ENCODE measurements at regions not wholly inside any gene's neighbourhood (a gene's known extent, or its start where the extent isn't known, plus 50 kb on each side); places are given as distances from the start of the nearest gene placed in this dataset.

DNA sequence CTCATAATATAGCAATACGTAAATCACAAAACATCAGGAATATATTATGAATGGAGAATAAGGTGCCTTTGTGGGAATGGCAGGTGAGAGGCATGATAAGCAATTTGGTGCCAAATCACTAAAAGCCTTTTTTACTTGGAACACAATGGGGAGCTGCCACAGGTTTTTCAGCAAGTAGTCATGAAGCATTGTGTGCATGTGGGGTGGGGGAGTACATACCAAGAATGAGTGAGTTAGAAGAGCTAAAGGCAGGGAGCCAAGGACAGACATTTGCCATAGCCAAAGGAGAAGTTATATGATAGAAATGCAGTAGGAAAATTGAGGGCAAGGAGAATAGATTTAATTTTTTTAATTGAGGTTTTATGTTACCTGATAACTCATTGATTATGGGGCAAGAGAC lies 445.0 kb upstream of the SMC2 start:
- no peak for DNase-seq

- no peak for DNase-seq
Observed at GRCh38 chr9:103658156-103658555, 436.0 kb upstream of the SMC2 start.

- no peak for DNase-seq
Observed at GRCh38 chr9:103660830-103661229, 433.3 kb upstream of the SMC2 start.

- no peak for DNase-seq
Observed at GRCh38 chr9:103661663-103662062, 432.4 kb upstream of the SMC2 start.

DNA sequence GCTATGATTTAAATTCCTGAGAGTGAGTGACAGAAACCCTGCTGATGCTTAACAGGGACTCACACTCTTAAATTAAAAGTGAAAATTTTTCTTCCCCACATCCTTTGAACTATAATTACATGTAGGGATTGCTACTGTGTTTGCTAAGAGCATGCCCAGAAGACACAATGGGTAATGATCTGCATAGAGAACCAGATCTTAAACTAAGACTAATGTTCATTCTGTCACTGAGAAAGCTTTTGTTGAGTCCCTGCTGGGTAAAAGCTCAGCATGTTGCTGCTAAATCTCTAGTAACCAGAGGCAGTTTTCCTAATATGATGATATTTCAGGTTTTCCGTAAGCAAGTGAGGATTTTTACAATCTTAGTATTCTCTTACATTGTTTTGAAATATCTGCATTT lies 424.8 kb upstream of the SMC2 start:
- DNase-seq: no peak

- no peak for DNase-seq
Observed at GRCh38 chr9:103674271-103674670, 419.8 kb upstream of the SMC2 start.

GRCh38 chr9:103680581-103680980 lies 413.5 kb upstream of the SMC2 start:
- no peak for DNase-seq

DNA sequence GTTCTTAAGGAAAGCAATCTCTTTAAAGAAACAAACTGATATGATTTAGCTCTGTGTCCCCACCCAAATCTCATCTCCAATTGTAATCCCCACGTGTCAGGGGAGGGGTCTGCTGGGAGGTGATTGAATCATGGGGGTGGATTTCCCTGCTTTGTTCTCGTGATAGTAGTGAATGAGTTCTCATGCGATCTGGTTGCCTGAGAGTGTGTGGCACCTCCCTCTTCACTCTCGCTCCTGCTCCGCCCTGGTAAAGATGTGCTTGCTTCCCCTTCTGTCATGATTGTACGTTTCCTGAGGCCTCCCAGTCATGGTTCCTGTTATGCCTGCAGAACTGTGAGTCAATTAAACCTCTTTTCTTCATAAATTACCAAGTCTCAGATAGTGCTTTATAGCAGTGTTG lies 412.7 kb upstream of the SMC2 start:
- no peak for DNase-seq

- DNase-seq: no peak
Observed at GRCh38 chr9:103700195-103700962, 393.7 kb upstream of the SMC2 start.

GRCh38 chr9:103702572-103702971 lies 391.5 kb upstream of the SMC2 start:
- DNase-seq: no peak

DNA sequence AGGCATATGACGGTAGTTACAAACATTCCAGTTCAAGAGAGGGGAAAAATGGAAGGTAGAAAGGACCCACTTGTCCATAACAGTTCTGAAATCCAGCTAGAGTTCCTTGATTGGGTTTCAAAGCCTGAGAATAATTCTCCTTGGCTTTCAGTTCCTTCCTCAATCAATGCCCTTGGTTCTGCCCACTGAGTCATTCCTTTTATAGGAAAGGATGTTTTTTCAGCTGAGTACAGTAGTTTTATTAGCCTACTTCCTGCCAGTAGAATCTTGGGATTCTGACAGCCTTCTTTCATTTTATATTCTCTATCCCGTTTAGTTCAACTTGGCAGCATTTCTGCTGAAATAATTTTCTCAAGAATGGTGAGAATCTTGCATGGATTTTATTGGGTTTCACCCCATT lies 386.9 kb upstream of the SMC2 start:
- DNase-seq: no peak

DNA sequence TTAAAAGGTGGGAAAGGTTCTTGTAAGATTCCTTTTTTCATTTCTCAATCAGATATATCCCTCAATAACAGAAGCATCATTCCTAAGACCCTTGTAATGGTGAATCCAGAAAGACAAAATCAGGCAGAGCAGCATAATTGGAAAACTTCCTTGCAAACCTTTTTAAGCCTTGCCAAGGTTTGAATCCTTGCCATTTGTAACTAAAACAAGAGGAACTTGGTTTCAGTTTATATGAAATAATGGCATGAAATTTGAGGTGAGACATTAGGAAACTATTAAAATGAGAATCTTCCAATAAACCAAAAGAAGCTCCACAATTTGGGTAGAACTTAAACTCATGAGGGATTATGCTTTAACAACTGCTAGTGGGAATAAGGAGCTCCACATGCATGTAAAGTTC lies 384.7 kb upstream of the SMC2 start:
- no peak for DNase-seq

DNA sequence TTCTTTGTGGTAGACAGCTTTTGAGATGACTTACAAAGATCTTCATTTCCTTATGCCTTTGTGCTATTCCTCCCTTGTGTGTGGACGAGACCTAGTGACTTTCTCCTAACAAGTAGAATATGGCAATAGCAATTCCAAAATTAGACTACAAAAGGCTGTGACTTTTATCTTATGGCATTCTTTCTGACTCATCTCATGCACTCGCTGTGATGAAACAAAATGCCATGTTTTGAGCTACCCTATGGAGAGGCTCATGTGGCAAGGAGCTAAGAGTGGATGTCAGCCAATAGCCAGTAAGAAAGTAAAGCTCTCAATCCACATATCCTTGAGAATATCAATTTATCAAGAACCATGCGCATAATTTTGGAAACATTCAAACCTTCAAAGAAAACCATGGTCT lies 380.5 kb upstream of the SMC2 start:
- DNase-seq: no peak

DNA sequence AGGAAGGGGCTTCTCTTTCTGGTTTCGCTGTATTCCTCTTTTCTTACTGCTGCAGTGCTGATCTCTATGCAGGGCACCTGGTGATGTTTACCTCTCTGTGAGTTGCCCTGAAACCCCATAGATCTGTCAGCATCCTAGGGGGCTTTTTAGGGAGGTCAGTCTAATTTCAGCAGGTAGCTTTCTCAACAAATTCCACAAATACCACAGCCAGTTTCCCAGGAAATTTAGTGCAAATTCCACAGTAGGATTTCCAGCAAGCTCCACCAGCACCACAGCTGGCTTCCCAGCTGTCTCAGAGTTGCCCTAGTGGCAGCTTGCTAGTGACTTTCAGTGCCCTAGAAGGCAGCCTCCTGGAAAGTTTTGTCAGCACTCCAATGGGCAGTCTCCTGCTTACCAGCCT lies 379.1 kb upstream of the SMC2 start:
- DNase-seq: no peak

- DNase-seq: no peak
Observed at GRCh38 chr9:103721056-103721455, 373.1 kb upstream of the SMC2 start.

DNA sequence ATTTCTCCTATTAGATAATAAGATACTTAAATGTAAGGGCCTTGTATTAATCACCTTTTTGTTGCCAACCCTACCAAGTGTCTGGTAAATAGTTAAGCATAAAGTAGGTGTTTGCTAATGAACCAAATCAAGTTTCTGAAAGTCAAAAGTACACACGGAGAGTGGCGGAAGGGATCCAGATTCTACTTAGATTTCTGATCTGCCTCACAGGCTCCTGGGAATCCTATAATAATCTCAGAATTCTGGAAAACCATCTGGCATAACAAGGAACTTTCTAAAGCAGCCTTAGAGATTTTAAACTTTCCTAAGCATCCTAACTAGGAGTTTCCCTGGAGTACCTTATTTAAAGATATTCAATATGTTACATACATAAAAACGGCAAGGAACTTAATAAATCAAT lies 363.2 kb upstream of the SMC2 start:
- no peak for DNase-seq

DNA sequence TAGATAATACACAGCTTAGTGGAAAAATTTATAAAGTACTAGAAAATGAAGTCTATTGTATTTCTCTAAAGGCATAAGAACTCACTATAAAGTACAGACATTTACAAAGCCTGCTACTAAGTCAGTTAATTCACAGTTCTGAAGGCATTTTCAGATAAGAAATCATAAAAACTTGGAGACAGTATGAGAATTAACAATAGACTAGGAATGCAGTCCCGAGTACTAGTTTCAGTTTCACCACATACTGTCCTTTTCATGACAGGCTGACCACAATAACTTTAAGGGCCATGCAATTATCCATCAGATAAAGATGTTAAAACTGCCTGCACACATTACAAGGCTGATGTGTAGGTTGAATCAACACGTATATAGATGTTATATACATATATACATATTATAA lies 362.6 kb upstream of the SMC2 start:
- DNase-seq: no peak

GRCh38 chr9:103734471-103734870 lies 359.6 kb upstream of the SMC2 start:
- DNase-seq: no peak

DNA sequence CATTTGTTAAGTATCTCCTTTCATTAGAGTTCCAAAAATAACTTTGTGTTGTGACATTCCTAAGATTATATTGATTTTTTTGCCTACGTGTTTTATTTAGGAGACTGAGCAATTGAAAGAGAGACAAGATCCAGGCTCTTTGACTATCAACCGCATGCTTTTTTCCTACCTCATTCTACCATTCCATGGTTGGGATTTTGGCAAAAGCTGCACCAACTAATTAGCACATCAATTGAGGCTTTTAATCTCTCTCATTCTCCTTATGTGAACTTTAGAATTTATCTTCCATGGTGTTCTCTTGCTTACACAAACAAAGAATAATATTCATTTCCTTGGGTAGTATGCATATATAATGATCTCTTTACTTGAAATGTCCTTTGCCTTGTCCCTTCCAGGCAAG lies 338.7 kb upstream of the SMC2 start:
- no peak for DNase-seq

DNA sequence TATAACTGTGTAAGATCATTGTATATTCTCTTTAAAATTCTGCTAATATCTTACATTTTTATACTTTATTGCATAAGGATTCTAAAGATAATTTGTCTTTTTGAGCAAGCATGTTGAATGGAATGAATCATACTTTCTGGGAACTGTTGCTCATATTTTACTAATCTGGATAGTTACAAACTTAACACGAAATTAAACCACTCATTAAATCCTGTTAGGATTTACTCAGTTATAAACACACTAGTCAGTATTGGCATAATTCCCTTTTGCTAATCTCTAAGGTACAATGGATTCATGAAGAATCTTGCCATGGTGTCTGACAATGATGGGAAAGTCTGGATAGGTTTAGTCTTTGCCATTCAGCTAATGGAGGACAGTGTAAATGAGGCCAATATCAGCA lies 338.1 kb upstream of the SMC2 start:
- DNase-seq: no peak

GRCh38 chr9:103757062-103757461 lies 337.0 kb upstream of the SMC2 start:
- DNase-seq: no peak

DNA sequence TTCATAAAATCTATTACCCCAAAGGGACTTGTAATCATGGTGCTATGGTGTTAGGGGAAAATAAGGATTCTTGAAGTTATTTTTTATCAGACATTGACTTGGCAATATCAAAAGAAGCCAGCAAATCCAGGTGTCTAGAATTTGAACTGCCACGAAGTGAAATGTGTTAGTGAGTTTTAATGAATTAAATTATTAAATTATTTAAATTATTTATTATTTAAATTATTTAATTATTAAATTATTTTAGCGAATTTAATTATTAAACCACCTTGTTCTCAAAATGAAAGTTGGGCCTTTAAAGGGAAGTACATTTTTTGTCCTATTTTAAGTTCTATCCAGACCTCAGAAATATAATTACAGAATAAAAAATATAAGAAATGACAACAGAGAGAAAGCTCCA lies 332.6 kb upstream of the SMC2 start:
- no peak for DNase-seq

DNA sequence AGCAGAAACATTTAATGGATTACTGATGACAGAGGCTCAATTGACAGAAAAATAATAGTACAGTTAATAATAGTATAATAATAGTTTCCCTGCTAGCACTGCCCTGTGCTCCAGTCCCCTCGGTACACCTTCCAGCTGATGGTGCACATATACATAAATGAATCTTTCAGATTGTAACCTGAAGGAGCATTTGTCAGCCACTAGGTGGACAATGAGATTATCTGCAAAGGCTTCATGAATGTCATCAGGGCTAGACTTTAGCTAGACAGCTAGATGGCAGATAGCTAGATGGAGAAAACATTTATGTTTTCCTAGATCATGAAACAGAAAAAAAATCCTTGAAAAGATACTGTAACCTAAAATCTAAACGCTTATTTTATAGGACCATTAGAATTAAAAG lies 304.4 kb upstream of the SMC2 start:
- DNase-seq: peak; percentile 16 to 63

DNA sequence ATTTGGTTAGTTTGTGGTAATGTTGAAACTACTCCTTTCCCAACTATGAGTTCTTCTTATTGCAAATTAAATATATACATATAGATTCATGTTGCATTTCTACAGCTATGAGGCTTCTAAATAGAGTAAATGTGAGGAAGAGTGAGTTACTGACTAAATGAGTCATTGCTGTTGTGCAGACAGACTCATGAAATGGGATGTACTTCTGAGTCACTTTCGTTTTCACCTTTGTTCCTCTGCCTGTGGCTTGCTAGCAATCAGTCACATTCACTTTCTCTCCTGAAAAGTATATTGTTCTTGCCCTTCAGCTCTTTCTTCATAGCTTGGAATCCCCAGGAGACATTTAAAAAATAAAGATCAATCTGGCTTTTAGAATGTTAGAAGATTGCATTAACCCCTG lies 295.5 kb upstream of the SMC2 start:
- DNase-seq: no peak

GRCh38 chr9:103799959-103800358 lies 294.1 kb upstream of the SMC2 start:
- DNase-seq: no peak

- no peak for DNase-seq
Observed at GRCh38 chr9:103802068-103802467, 292.0 kb upstream of the SMC2 start.
